HG03354 (cell line): ENCODE measurements at regions not wholly inside any gene's neighbourhood (a gene's known extent, or its start where the extent isn't known, plus 50 kb on each side); places are given as distances from the start of the nearest gene placed in this dataset.
"Not testable (repeated sequence)": the region's sequence is repeated elsewhere in the genome, so short reads cannot be mapped to it uniquely, and the experiment has no call there.

ENCODE experiments used
- ATAC-seq: cut with Tn5 transposase; IDR thresholded peaks from one replicate; pipeline ENCODE4 v1.9.1; 2021; ENCODE audit warnings: mild to moderate bottlenecking; ENCODE audit not compliant: unreplicated experiment, poor library complexity, severe bottlenecking

DNA sequence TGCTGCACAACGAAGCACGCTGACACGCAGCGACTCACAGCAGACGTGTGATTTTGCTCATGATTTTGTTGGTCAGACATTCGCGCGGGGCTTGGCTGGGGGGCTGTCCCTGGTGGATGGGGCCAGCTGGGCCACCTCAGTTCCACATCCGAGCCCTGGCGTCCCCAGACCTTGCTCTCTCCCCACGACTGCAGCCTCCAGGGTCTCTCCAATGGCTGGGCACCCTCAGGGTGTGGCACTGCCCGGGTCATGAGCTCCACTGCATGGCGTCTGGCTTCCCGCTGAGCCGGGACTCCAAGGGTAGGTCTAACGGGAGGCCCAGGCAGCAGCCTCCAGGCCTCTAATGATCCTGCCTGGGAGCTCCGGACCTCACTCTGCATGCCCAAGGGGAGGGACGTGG, 173.0 kb upstream of the AJAP1 start:
- ATAC-seq = no peak

GRCh38 chr1:4482526-4482925, 171.9 kb upstream of the AJAP1 start:
- no peak for ATAC-seq

DNA sequence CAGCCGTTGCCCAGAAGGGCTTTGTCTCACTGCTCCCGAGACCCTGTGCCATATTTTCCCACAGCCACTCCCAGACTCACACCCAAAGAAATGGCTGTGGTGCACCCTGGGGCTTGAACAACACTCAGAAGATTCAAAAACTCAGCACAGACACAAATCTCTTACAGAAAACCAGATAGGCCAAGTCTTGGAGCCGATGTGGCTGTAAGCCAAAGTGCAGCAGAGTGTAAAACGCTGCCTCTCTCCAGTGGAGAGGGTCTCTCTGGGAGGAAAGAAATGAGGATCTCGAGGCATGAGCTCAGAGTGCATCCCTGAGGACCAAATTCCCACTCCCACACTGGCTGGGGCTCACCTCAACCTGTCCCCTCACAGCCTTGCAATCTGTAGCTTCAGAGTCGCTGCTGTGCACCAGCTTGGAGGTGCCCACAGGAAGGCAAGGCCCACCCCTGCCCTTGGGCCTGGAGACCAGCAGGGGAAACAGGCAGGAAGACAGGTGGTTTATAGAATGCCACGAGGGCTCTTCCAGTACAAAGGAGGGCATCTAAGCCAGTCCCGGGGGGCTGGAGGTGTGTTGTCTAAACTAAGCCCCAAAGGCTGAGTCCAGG, 171.3 kb upstream of the AJAP1 start:
- no peak for ATAC-seq

GRCh38 chr1:4485398-4485797, 169.0 kb upstream of the AJAP1 start:
- ATAC-seq = no peak

- no peak for ATAC-seq
These were observed 168.5 kb upstream of the AJAP1 start for GRCh38 chr1:4485878-4486277.

GRCh38 chr1:4486408-4487120, 167.8 kb upstream of the AJAP1 start:
- ATAC-seq = no peak

DNA sequence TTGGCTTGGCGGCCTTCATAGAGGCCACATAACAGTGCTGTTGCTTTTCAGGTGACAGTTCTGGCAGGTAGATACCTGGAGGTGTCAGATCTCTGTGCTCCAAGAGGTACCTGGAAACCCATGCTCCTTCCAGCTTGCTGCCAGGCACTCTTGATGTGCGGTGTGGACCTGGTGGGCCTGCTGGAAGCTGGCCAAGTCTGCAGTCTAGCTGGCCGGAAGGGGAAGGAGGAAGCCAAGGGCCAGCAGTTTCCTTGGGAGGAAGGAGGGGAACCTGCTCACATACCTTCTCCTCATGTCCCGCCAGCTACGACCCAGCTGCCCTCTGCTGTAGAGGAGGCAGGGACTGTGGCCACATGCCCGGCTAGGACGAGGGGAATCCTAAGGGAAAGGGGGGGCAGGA, 166.4 kb upstream of the AJAP1 start:
- ATAC-seq = no peak

DNA sequence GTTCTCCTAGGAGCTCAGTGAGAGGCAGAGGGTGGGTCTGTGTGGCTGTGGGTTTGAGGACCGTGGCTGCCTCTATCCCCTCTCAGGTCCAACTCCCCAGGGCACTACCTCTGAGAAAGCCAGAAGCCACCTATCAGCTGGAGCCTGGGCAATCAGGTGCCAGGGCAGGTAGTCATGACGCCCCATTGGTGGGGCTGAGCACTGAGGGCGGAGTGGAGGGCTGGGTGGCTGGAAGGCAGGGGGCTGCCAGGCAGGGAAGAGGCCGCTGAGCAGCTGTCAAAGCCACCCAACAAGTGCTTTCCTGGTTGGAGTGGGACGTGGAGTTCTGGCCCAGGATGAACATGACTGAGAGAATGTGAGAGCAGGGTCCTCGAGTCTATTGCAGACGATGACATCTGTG, 164.9 kb upstream of the AJAP1 start:
- ATAC-seq = no peak

DNA sequence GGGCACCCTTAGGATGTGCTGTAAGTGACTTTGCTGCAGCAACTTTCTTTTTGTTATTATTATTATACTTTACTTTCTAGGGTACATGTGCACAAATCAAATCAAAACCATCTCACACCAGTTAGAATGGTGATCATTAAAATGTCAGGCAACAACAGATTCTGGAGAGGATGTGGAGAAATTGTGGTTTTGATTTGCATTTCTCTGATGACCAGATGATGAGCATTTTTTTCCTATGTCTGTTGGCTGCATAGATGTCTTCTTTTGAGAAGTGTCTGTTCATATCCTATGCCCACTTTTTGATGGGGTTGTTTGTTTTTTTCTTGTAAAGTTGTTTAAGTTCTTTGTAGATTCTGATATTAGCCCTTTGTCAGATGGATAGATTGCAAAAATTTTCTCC, 164.4 kb upstream of the AJAP1 start:
- ATAC-seq = not testable (repeated sequence)

DNA sequence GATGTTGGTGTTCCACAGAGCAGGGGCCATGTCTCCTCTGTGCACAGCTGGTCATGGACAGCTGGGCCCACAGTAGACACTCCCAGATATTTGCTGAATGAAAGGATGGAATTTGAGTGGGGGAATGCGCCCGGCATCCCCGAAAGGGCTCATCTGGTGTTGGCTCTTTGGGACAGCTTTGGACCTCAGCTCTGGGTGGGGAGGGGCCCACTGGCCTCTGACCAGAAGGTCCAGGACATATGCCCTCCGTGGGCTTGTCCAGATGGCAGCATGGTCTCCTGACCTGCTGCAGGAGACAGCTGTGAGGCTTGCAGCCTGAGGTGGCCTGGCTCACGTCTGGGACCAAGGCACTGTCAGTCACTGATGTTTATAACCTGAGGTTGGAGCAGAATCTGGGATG, 160.4 kb upstream of the AJAP1 start:
- ATAC-seq = no peak

- no peak for ATAC-seq
These were observed 159.9 kb upstream of the AJAP1 start for GRCh38 chr1:4494558-4494957.

GRCh38 chr1:4495809-4496208, 158.6 kb upstream of the AJAP1 start:
- no peak for ATAC-seq

DNA sequence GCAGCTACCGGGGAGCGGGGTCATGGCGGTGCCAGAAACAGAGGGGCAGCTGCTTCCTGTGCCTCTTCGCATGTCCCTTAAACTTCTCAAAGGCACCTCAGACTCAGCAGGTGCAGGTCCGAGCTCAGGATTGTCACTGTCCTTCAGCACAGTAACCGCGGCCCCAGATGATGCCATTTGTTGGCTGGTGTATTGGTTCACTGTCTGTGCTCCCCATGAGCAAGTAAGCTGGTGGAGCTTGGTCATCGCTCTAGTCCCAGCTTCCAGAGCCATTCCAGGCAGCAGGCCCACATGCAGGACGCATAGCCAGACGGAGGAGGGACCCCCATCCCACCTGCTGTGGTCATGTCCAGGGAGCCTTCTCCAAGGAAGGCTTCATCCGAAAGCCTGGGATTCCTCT, 154.0 kb upstream of the AJAP1 start:
- ATAC-seq = no peak

GRCh38 chr1:4506591-4506990, 147.8 kb upstream of the AJAP1 start:
- no peak for ATAC-seq

GRCh38 chr1:4509206-4509605, 145.2 kb upstream of the AJAP1 start:
- ATAC-seq = no peak

DNA sequence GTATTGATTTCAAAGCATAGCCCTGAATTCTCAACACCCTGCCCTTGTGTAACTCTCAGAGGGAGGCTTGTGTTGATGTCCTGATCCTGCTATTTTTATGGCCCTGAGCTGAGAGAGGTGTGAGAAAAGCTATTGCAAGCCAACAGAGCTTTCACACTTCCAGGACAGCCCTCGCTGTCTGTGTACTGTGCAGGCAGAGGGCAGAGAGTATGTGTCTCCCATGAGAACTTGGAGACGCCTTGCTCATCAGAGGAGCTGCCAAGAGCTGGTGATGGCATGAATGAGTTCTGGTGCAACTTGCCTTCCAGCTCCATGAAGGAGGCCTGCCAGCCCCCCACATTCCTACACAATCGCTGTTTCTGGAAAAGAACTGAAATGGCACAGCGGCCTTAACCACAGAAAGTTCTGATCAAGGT, 144.1 kb upstream of the AJAP1 start:
- no peak for ATAC-seq

DNA sequence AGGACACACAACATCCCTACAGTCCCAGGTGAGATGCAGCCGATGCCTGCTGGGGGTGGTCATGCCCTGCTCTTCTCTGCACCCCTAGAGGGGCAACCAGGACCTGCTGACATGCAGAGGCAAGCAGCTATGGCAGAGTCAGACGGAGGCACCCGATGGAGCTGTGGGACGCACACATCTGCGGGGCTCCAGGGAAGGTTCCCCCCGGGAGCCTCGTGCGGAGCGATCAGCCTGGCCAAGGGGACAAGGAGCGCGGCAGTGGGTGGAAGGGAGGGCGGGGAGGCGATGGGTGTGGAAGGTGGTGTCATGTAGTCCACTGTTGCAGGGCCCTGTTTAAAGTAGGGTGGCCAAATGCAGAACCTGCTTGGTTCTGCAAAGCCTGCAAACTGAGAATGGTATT, 143.0 kb upstream of the AJAP1 start:
- no peak for ATAC-seq

DNA sequence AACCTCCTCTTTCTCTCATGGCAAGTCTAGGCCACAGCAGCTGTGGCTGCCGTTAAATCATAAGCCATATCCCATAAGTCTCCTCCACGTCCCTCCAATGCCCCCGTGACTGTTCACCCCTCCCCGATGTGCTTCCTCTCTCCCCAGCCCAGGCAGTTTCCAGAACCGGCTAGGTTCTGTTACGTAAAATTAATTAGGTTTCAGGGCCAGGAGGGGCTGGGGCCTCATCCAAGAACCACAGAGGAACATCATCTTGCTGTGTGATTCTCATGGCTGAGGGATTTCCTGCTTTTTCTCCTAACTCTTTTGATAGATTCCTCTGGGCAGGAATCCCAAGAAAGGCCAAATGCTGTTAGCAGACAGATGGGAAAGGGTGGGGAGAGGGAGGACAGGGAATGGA, 141.8 kb upstream of the AJAP1 start:
- ATAC-seq = no peak

GRCh38 chr1:4513685-4514084, 140.7 kb upstream of the AJAP1 start:
- ATAC-seq = no peak

DNA sequence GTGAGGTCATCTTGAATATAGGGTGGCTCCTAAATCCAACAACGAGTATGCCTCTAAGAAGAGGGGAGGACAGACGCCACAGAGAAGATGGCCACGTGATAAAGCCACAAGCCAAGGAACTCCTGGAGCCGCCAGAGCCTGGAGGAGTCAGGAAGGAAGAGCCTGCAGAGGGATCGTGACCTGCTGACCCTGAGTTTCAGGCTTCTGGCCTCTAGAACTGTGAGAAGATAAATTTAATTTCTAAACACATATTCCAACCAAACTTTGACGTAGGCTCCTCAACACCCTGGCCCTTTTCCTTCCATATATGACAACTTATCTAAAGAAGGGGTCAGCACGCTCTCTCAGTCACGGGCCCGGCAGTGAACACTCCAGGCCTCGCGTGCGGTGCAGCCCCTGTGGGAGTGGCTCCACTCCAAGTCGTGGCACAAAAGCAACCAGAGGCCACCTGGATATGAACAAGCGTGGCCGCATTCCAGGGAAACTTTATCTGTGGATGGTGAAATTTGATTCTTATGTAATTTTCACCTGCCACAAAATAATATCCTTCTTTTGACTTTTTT, 138.6 kb upstream of the AJAP1 start:
- ATAC-seq = no peak

GRCh38 chr1:4516596-4516995, 137.8 kb upstream of the AJAP1 start:
- no peak for ATAC-seq
